GM10248 (cell line): ENCODE measurements at regions not wholly inside any gene's neighbourhood (a gene's known extent, or its start where the extent isn't known, plus 50 kb on each side); places are given as distances from the start of the nearest gene placed in this dataset.

Experiments
- CTCF ChIA-PET: fragments of 300-600 bp; sonication (Branson Sonifier 250); formaldehyde crosslinking; extraction: SDS; loops from one replicate; lab custom pipeline; 2021; ENCODE audit warnings: antibody characterized with exemption; lab: Yijun Ruan, JAX
- POLR2A ChIA-PET: fragments of 350-650 bp; sonication (Branson Sonifier 250); formaldehyde crosslinking; extraction: SDS; loops from one replicate; lab custom pipeline; 2020; ENCODE audit warnings: antibody characterized with exemption; lab: Yijun Ruan, JAX
- DNase-seq: peaks from one replicate; pipeline ENCODE4 v3.0.0; 2012; ENCODE audit errors: extremely low spot score
- CTCF ChIP-seq: IDR thresholded peaks from 2 replicates; pipeline ENCODE4 v1.5.1; 2012; ENCODE audit warnings: mild to moderate bottlenecking, low read depth; ENCODE audit errors: extremely low read depth, missing control alignments, control extremely low read depth

- DNase-seq = no peak
- TF ChIP-seq CTCF = no peak
- ChIA-PET POLR2A (no interaction called here), CTCF (no interaction called here)
These were observed 296.1 kb upstream of the FOXQ1 start for GRCh38 chr6:1015825-1016224.

GRCh38 chr6:1014431-1014807, 297.5 kb upstream of the FOXQ1 start:
- POLR2A ChIA-PET = no interaction called here
- CTCF ChIA-PET = no interaction called here
- no peak for DNase-seq
- TF ChIP-seq CTCF = no peak

- CTCF ChIA-PET = no interaction called here
- POLR2A ChIA-PET = no interaction called here
- DNase-seq = no peak
- TF ChIP-seq CTCF = no peak
These were observed 298.1 kb upstream of the FOXQ1 start for GRCh38 chr6:1013656-1014430.

GRCh38 chr6:1009103-1009502, 302.8 kb upstream of the FOXQ1 start:
- ChIA-PET POLR2A (no interaction called here), CTCF (no interaction called here)
- TF ChIP-seq CTCF = no peak
- no peak for DNase-seq

GRCh38 chr6:1007159-1007558, 304.7 kb upstream of the FOXQ1 start:
- DNase-seq = no peak
- CTCF ChIA-PET = no interaction called here
- POLR2A ChIA-PET = no interaction called here
- no peak for TF ChIP-seq CTCF

- POLR2A ChIA-PET = no interaction called here
- TF ChIP-seq CTCF = no peak
- CTCF ChIA-PET = no interaction called here
- no peak for DNase-seq
These were observed 306.8 kb upstream of the FOXQ1 start for GRCh38 chr6:1004885-1005630.
